ENCODE measurements at regions not wholly inside any gene's neighbourhood (a gene's known extent, or its start where the extent isn't known, plus 50 kb on each side); places are given as distances from the start of the nearest gene placed in this dataset.
"Not testable (repeated sequence)": the region's sequence is repeated elsewhere in the genome, so short reads cannot be mapped to it uniquely, and the experiment has no call there.

GRCh38 chr5:24227881-24228280 is 416.9 kb downstream of the CDH10 start:
- not testable (repeated sequence) for TF ChIP-seq CTCF, POLR2A (IDR thresholded peaks at IDR 0.05)

Data from lower leg skin (tissue), 3 donors.